Embryonic facial prominence (tissue), 1 donor: ENCODE measurements at regions not wholly inside any gene's neighbourhood (a gene's known extent, or its start where the extent isn't known, plus 50 kb on each side); places are given as distances from the start of the nearest gene placed in this dataset.
"Not testable (repeated sequence)": the region's sequence is repeated elsewhere in the genome, so short reads cannot be mapped to it uniquely, and the experiment has no call there.

Source experiments
- DNase-seq: peaks from one replicate; pipeline ENCODE4 v3.0.0-alpha.2; 2016; ENCODE audit errors: extremely low spot score

- no peak for DNase-seq
These were observed 512.9 kb upstream of the TNP1 start for GRCh38 chr2:217372794-217373193.

- no peak for DNase-seq
These were observed 511.9 kb upstream of the TNP1 start for GRCh38 chr2:217371781-217372213.

- DNase-seq: no peak
These were observed 510.5 kb upstream of the TNP1 start for GRCh38 chr2:217370391-217370790.

- DNase-seq: no peak
These were observed 507.6 kb upstream of the TNP1 start for GRCh38 chr2:217367464-217367863.

- no peak for DNase-seq
These were observed 507.1 kb upstream of the TNP1 start for GRCh38 chr2:217366966-217367365.

- DNase-seq: no peak
These were observed 506.5 kb upstream of the TNP1 start for GRCh38 chr2:217366266-217366895.

GRCh38 chr2:217365656-217366055 is 505.8 kb upstream of the TNP1 start:
- no peak for DNase-seq

- DNase-seq: no peak
These were observed 504.4 kb upstream of the TNP1 start for GRCh38 chr2:217364224-217364623.

GRCh38 chr2:217363470-217363869 is 503.6 kb upstream of the TNP1 start:
- no peak for DNase-seq

GRCh38 chr2:217362710-217363109 is 502.8 kb upstream of the TNP1 start:
- no peak for DNase-seq

- no peak for DNase-seq
These were observed 502.4 kb upstream of the TNP1 start for GRCh38 chr2:217362286-217362685.

GRCh38 chr2:217361483-217361880 is 501.6 kb upstream of the TNP1 start:
- no peak for DNase-seq

- no peak for DNase-seq
These were observed 501.1 kb upstream of the TNP1 start for GRCh38 chr2:217360781-217361482.

- no peak for DNase-seq
These were observed 500.2 kb upstream of the TNP1 start for GRCh38 chr2:217360111-217360510.

GRCh38 chr2:217357886-217358620 is 498.2 kb upstream of the TNP1 start:
- no peak for DNase-seq

- DNase-seq: no peak
These were observed 496.9 kb upstream of the TNP1 start for GRCh38 chr2:217356781-217357180.

GRCh38 chr2:217356142-217356541 is 496.3 kb upstream of the TNP1 start:
- no peak for DNase-seq

- no peak for DNase-seq
These were observed 493.7 kb upstream of the TNP1 start for GRCh38 chr2:217353591-217353990.

- no peak for DNase-seq
These were observed 491.5 kb upstream of the TNP1 start for GRCh38 chr2:217351378-217351777.

- DNase-seq: no peak
These were observed 489.4 kb upstream of the TNP1 start for GRCh38 chr2:217349251-217349650.

- DNase-seq: not testable (repeated sequence)
These were observed 487.8 kb upstream of the TNP1 start for GRCh38 chr2:217347630-217348029.

- DNase-seq: not testable (repeated sequence)
These were observed 486.2 kb upstream of the TNP1 start for GRCh38 chr2:217346043-217346442.

- no peak for DNase-seq
These were observed 481.0 kb upstream of the TNP1 start for GRCh38 chr2:217340899-217341298.
